K562 (cell line): ENCODE measurements at regions not wholly inside any gene's neighbourhood (a gene's known extent, or its start where the extent isn't known, plus 50 kb on each side); places are given as distances from the start of the nearest gene placed in this dataset.

ENCODE experiments used
- ATAC-seq: fragments of 200-7000 bp; cut with Tn5 transposase; 3 replicates; pipeline ENCODE4 v1.9.1; 2020; ENCODE audit warnings: moderate library complexity
- BruUV-seq: library from RNA; stranded (reverse); fragments of 400-500 nt; replicated peaks from 2 replicates; lab custom pipeline; 2021; lab: Mats Ljungman, UMichigan
- CTCF ChIA-PET: fragments of 300-600 bp; formaldehyde crosslinking; extraction: SDS; loops from one replicate; lab custom pipeline; 2021; ENCODE audit warnings: low intra/inter-chr PET ratio; lab: Yijun Ruan, JAX
- POLR2A ChIA-PET: fragments of 300-600, 350-650 bp; sonication (Branson Sonifier 250); formaldehyde crosslinking; extraction: SDS; loops from one replicate; lab custom pipeline; 2021; ENCODE audit warnings: antibody characterized with exemption, inconsistent platforms; lab: Yijun Ruan, JAX
- DNase-seq, 4 experiments: peaks; one replicate each; pipeline versions ENCODE4 v3.0.0 to v3.0.0-alpha.2; 2011 to 2018; ENCODE audit warnings: low spot score in 3 of 4, mixed read lengths in 3 of 4; ENCODE audit errors: extremely low read depth in 1 of 4
- FAIRE-seq: peaks from 2 replicates; lab custom pipeline; 2011; peaks lifted over from hg19 to GRCh38; lab: Jason Lieb, UNC
- H2AFZ ChIP-seq: 2 replicates; pipeline ENCODE4 v1.6.0; 2011; ENCODE audit warnings: low read depth, low read length, control low read depth, inconsistent platforms
- H3K27ac ChIP-seq: fragments of 200-600 bp; 3 replicates; pipeline ENCODE4 v1.8.0; 2011; ENCODE audit warnings: low read depth, mild to moderate bottlenecking, control low read depth, inconsistent platforms, low read length, moderate library complexity, mixed read lengths; ENCODE audit errors: extremely low read depth
- H3K27me3 ChIP-seq, 2 experiments: fragments of 300-600 bp in 1 of 2; 2 replicates in 1 of 2; 3 replicates in 1 of 2; pipeline versions ENCODE4 v1.6.0 to v1.8.0; 2011; ENCODE audit warnings: inconsistent platforms in 2 of 2, low read length in 2 of 2, mild to moderate bottlenecking in 1 of 2, mixed read lengths in 1 of 2, moderate library complexity in 1 of 2; ENCODE audit not compliant: control insufficient read depth in 2 of 2, insufficient read depth in 2 of 2
- H3K36me3 ChIP-seq: fragments of 300-600 bp; 3 replicates; pipeline ENCODE4 v1.8.0; 2011; ENCODE audit warnings: mild to moderate bottlenecking, low read length, inconsistent platforms; ENCODE audit not compliant: control insufficient read depth, insufficient read depth
- H3K4me1 ChIP-seq, 2 experiments: fragments of 200-600 bp in 1 of 2; replicated peaks in 1 of 2; 2 replicates in 1 of 2; 3 replicates in 1 of 2; pipeline versions ENCODE4 v1.5.1 to v1.8.0; 2011; ENCODE audit warnings: inconsistent platforms in 2 of 2, low read length in 2 of 2, mild to moderate bottlenecking in 1 of 2, mixed read lengths in 1 of 2, moderate library complexity in 1 of 2; ENCODE audit not compliant: control insufficient read depth in 2 of 2, insufficient read depth in 2 of 2
- H3K4me2 ChIP-seq: 2 replicates; pipeline ENCODE4 v1.6.1; 2011; ENCODE audit warnings: low read length, control low read depth, inconsistent platforms, mixed read lengths; ENCODE audit not compliant: insufficient read depth
- H3K4me3 ChIP-seq: fragments of 200-600 bp; sonication (generic), shearing (Covaris generic); 2 replicates; pipeline ENCODE4 v1.5.1; 2016; ENCODE audit warnings: control low read depth, inconsistent platforms
- H3K79me2 ChIP-seq: fragments of 200-600 bp; 3 replicates; pipeline ENCODE4 v1.8.0; 2011; ENCODE audit warnings: low read length, inconsistent platforms; ENCODE audit not compliant: control insufficient read depth, insufficient read depth
- H3K9ac ChIP-seq, 2 experiments: 2 replicates each; pipeline versions ENCODE4 v1.6.0 to v1.6.1; 2011; ENCODE audit warnings: low read depth in 2 of 2, low read length in 2 of 2, control low read depth in 1 of 2, inconsistent platforms in 1 of 2, mild to moderate bottlenecking in 1 of 2, mixed read lengths in 1 of 2; ENCODE audit not compliant: insufficient read depth in 1 of 2
- H3K9me1 ChIP-seq: one replicate; pipeline ENCODE4 v1.6.0; 2011; ENCODE audit warnings: inconsistent platforms, mild to moderate bottlenecking, low read length, moderate library complexity; ENCODE audit not compliant: control insufficient read depth, insufficient read depth
- H3K9me3 ChIP-seq: replicated peaks from 2 replicates; pipeline ENCODE4 v1.5.1; 2011; ENCODE audit warnings: low read depth, low read length, inconsistent platforms; ENCODE audit not compliant: control insufficient read depth, insufficient read depth
- H4K20me1 ChIP-seq: replicated peaks from 2 replicates; pipeline ENCODE4 v1.6.1; 2011; ENCODE audit warnings: low read length, inconsistent platforms, mixed read lengths; ENCODE audit not compliant: control insufficient read depth, insufficient read depth
- ATF2 ChIP-seq: sonication (generic); formaldehyde crosslinking; IDR thresholded peaks from 2 replicates; pipeline ENCODE4 v1.8.1; 2022; ENCODE audit warnings: missing genetic modification reagents
- CBX3 ChIP-seq, 2 experiments: IDR thresholded peaks; 1 replicate in 1 of 2; 2 replicates in 1 of 2; pipeline ENCODE4 v1.6.1; 2012; ENCODE audit warnings: inconsistent platforms in 2 of 2, low read length in 2 of 2, borderline replicate concordance in 1 of 2, control low read depth in 1 of 2
- CHAMP1 ChIP-seq: fragments of 450-650 bp; IDR thresholded peaks from 2 replicates; pipeline ENCODE4 v1.6.1; 2016; ENCODE audit warnings: mild to moderate bottlenecking
- CHCHD3 ChIP-seq: fragments of 250-450 bp; sonication (Bioruptor Pico); IDR thresholded peaks from 2 replicates; pipeline ENCODE4 v2.1.2; 2022; ENCODE audit warnings: mild to moderate bottlenecking
- CREBBP ChIP-seq: IDR thresholded peaks from one replicate; pipeline ENCODE4 v1.6.1; 2012; ENCODE audit warnings: low read depth, mild to moderate bottlenecking, control low read depth, inconsistent platforms, low read length
- ESRRA ChIP-seq: fragments of 450-650 bp; IDR thresholded peaks from 2 replicates; pipeline ENCODE4 v1.6.1; 2014; ENCODE audit warnings: low read depth, mild to moderate bottlenecking, moderate library complexity, borderline replicate concordance
- FOS ChIP-seq: IDR thresholded peaks from 3 replicates; pipeline ENCODE4 v1.6.1; 2011; ENCODE audit not compliant: insufficient read length; ENCODE audit errors: extremely low read depth
- FOXJ3 ChIP-seq: sonication (generic); formaldehyde crosslinking; IDR thresholded peaks from 2 replicates; pipeline ENCODE4 v1.4.0; 2020; ENCODE audit warnings: mild to moderate bottlenecking, missing genetic modification reagents
- FUS ChIP-seq: fragments of 200-400 bp; formaldehyde crosslinking; optimal IDR thresholded peaks from 2 replicates; pipeline ENCODE3; 2017; ENCODE audit warnings: low read depth, low read length
- GTF2A2 ChIP-seq: IDR thresholded peaks from 2 replicates; pipeline ENCODE4 v1.6.1; 2016; ENCODE audit warnings: mild to moderate bottlenecking, missing genetic modification characterization, missing compliant biosample characterization
- HMG20A ChIP-seq: fragments of 450-650 bp; formaldehyde crosslinking; conservative IDR thresholded peaks from 2 replicates; pipeline ENCODE4 v1.4.0; 2020; ENCODE audit warnings: mild to moderate bottlenecking, mixed read lengths
- POLR2B ChIP-seq: fragments of 450-650 bp; IDR thresholded peaks from 2 replicates; pipeline ENCODE4 v1.6.1; 2018; ENCODE audit warnings: low read depth; ENCODE audit not compliant: partially characterized antibody
- ZNF134 ChIP-seq: fragments of 250-450 bp; sonication (Bioruptor Pico); conservative IDR thresholded peaks from 2 replicates; pipeline ENCODE4 v1.4.0; 2020
- WGBS: fragments of 100-300 bp; shearing (Covaris generic); methylation state at CpG from one replicate; pipeline ENCODE4 v1.1.6; 2016; ENCODE audit warnings: low coverage, mixed read lengths; ENCODE audit not compliant: insufficient coverage; ENCODE audit errors: missing lambda C conversion rate; 5-methylcytosine and 5-hydroxymethylcytosine counted together
- in situ Hi-C: fragments of 300-500 bp; cut with MboI; formaldehyde crosslinking; loops from 4 replicates; pipeline ENCODE4 v1.15.0; 2018; ENCODE audit warnings: inconsistent platforms, mixed read lengths
- intact Hi-C: fragments of 100-400 bp; cut with micrococcal nuclease; formaldehyde crosslinking; loops from 2 replicates; pipeline ENCODE4 v1.14.2; 2022
- TF ChIP-seq, protein P1 (sequence below): sonication (generic); formaldehyde crosslinking; IDR thresholded peaks from 2 replicates; pipeline ENCODE4 v1.8.0; 2023; ENCODE audit warnings: mild to moderate bottlenecking, missing genetic modification reagents

DNA sequence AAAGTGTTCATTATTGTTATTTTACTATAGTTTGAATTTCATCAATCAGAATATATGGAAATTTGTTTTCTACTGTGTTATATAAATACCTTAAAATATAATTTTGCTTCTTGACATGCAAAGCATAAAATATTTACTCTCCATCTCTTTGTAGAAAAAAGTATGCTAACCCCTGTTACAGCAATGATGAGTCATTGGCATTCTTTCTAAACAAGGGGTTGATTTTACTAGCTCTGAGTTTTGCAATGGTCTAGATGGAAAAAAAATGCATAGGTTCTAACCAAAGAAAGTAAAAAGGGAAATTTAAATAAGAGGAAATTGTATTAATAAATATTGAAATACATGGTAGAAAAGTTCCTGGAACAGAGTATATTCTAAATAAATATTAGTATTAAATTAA, 990.2 kb upstream of the ATXN7L3B start (continued):
- TF ChIP-seq, protein P1, sequence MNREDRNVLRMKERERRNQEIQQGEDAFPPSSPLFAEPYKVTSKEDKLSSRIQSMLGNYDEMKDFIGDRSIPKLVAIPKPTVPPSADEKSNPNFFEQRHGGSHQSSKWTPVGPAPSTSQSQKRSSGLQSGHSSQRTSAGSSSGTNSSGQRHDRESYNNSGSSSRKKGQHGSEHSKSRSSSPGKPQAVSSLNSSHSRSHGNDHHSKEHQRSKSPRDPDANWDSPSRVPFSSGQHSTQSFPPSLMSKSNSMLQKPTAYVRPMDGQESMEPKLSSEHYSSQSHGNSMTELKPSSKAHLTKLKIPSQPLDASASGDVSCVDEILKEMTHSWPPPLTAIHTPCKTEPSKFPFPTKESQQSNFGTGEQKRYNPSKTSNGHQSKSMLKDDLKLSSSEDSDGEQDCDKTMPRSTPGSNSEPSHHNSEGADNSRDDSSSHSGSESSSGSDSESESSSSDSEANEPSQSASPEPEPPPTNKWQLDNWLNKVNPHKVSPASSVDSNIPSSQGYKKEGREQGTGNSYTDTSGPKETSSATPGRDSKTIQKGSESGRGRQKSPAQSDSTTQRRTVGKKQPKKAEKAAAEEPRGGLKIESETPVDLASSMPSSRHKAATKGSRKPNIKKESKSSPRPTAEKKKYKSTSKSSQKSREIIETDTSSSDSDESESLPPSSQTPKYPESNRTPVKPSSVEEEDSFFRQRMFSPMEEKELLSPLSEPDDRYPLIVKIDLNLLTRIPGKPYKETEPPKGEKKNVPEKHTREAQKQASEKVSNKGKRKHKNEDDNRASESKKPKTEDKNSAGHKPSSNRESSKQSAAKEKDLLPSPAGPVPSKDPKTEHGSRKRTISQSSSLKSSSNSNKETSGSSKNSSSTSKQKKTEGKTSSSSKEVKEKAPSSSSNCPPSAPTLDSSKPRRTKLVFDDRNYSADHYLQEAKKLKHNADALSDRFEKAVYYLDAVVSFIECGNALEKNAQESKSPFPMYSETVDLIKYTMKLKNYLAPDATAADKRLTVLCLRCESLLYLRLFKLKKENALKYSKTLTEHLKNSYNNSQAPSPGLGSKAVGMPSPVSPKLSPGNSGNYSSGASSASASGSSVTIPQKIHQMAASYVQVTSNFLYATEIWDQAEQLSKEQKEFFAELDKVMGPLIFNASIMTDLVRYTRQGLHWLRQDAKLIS: no peak
- TF ChIP-seq, all 486 proteins: peak for 0

DNA sequence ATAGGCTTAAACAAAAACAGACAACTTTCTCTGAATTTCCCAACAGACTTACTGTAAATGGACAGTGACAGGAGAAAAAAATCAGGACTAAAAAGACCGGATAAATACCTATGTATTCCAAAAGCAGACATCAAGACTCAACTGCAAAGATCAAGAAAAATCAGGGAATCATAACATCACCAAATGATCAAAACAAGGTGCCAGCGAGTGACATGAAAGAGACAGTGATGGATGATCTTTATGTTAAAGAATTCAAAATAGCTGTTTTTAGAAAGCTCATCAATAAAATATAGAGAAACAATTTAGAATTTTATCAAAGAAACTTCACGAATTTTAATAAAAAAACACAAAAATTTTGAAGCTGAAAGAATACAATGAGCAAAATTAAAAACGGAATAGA, 952.5 kb upstream of the ATXN7L3B start:
- DNase-seq (no peak), FAIRE-seq (no peak), ATAC-seq (no peak)
- Histone ChIP-seq H3K36me3 (no peaks in the 10 kb centered on the region), H3K9me3 (no peaks in the 10 kb centered on the region), H3K4me1 (no peaks in the 10 kb centered on the region), H2AFZ (no peak overlapping the region), H3K9ac (no peak overlapping the region), H4K20me1 (no peaks in the 10 kb centered on the region), H3K4me3 (no peak overlapping the region), H3K9me1 (no peaks in the 10 kb centered on the region), H3K4me2 (no peak overlapping the region), H3K79me2 (no peaks in the 10 kb centered on the region), H3K27me3 (no peaks in the 10 kb centered on the region), H3K27ac (no peak overlapping the region)
- in situ Hi-C loops: no loop called here
- WGBS: 1% methylated on average over 4 of the region's 4 CpGs
- BruUV-seq: no TSS peak
- intact Hi-C loops: no loop called here
- POLR2A ChIA-PET: no interaction called here
- CTCF ChIA-PET: no interaction called here
- TF ChIP-seq CHAMP1 (no peak), CHCHD3 (CRISPR knock-in tag) (no peak), FOXJ3 (CRISPR knock-in tag) (no peak), FUS (no peak), FOS (no peak), CREBBP (no peak), GTF2A2 (tag) (no peak), ATF2 (CRISPR knock-in tag) (no peak), ZNF134 (CRISPR knock-in tag) (no peak), CBX3 (IDR thresholded peaks at IDR 0.05; ENCODE audit: borderline replicate concordance in 1 of 2, low read length in 2 of 2) (no peak), POLR2B (no peak), ESRRA (no peak), HMG20A (CRISPR knock-in tag) (no peak)
